ENCODE measurements at regions not wholly inside any gene's neighbourhood (a gene's known extent, or its start where the extent isn't known, plus 50 kb on each side); places are given as distances from the start of the nearest gene placed in this dataset.

GRCh38 chr22:44401783-44402110 is 89.0 kb upstream of the SHISAL1 start:
- no peak overlapping the region for H3K4me3 ChIP-seq (replicated peaks in 1 of 2; ENCODE audit: low read depth in 2 of 2, low read length in 2 of 2)
- TF ChIP-seq CTCF (IDR thresholded peaks at IDR 0.05; ENCODE audit: low read depth, low read length), result no peak
- DNase-seq (ENCODE audit: low read depth in 2 of 2), result no peak

GRCh38 chr22:44400763-44401060 is 88.0 kb upstream of the SHISAL1 start:
- no peak overlapping the region for H3K4me3 ChIP-seq (replicated peaks in 1 of 2; ENCODE audit: low read depth in 2 of 2, low read length in 2 of 2)
- DNase-seq (ENCODE audit: low read depth in 2 of 2), result no peak
- TF ChIP-seq CTCF (IDR thresholded peaks at IDR 0.05; ENCODE audit: low read depth, low read length), result no peak

- DNase-seq (ENCODE audit: low read depth in 2 of 2), result no peak
- H3K4me3 ChIP-seq (replicated peaks in 1 of 2; ENCODE audit: low read depth in 2 of 2, low read length in 2 of 2), result no peak overlapping the region
- TF ChIP-seq CTCF (IDR thresholded peaks at IDR 0.05; ENCODE audit: low read depth, low read length), result no peak
Observed at GRCh38 chr22:44399906-44400762, 87.4 kb upstream of the SHISAL1 start.

GRCh38 chr22:44398856-44399837 is 86.4 kb upstream of the SHISAL1 start:
- no peak for TF ChIP-seq CTCF (IDR thresholded peaks at IDR 0.05; ENCODE audit: low read depth, low read length)
- no peak overlapping the region for H3K4me3 ChIP-seq (replicated peaks in 1 of 2; ENCODE audit: low read depth in 2 of 2, low read length in 2 of 2)
- DNase-seq (ENCODE audit: low read depth in 2 of 2), result no peak

- no peak for DNase-seq (ENCODE audit: low read depth in 2 of 2)
- TF ChIP-seq CTCF (IDR thresholded peaks at IDR 0.05; ENCODE audit: low read depth, low read length), result no peak
Observed at GRCh38 chr22:44396727-44397722, 84.3 kb upstream of the SHISAL1 start.

More at GRCh38 chr22:44396727-44397722, 84.3 kb upstream of the SHISAL1 start:
- H3K4me3 ChIP-seq (replicated peaks in 1 of 2; ENCODE audit: low read depth in 2 of 2, low read length in 2 of 2), result no peak overlapping the region

Measured in cardiac fibroblast (primary cell).